Activated CD4-positive, alpha-beta memory T cell treated with anti-CD3 and anti-CD28 coated beads for 36 hours (primary cell): ENCODE measurements at regions not wholly inside any gene's neighbourhood (a gene's known extent, or its start where the extent isn't known, plus 50 kb on each side); places are given as distances from the start of the nearest gene placed in this dataset.
A peak's percentile ranks its signal among the peaks of the same experiment; 100 is the strongest.

ENCODE experiments used
- CTCF ChIA-PET: fragments of 350-600 bp; sonication (Branson Sonifier 250); formaldehyde crosslinking; loops from one replicate; lab custom pipeline; 2021; ENCODE audit warnings: antibody characterized with exemption, inconsistent platforms; lab: Charles Lee
- POLR2A ChIA-PET: fragments of 350-600 bp; sonication (Branson Sonifier 250); formaldehyde crosslinking; loops from one replicate; lab custom pipeline; 2021; ENCODE audit warnings: antibody characterized with exemption; lab: Charles Lee
- DNase-seq: peaks from one replicate; pipeline ENCODE4 v3.0.0-alpha.2; 2020
- H3K27ac Mint-ChIP-seq: one replicate; pipeline ENCODE4 v1.8.0; 2021; ENCODE audit warnings: mixed read lengths
- H3K27me3 Mint-ChIP-seq: one replicate; pipeline ENCODE4 v1.8.0; 2021; ENCODE audit warnings: mixed read lengths
- H3K36me3 Mint-ChIP-seq: one replicate; pipeline ENCODE4 v1.8.0; 2021; ENCODE audit warnings: mixed read lengths
- H3K4me1 Mint-ChIP-seq: one replicate; pipeline ENCODE4 v1.8.0; 2021; ENCODE audit warnings: low read depth, mixed read lengths
- H3K4me3 Mint-ChIP-seq: one replicate; pipeline ENCODE4 v1.8.0; 2021; ENCODE audit warnings: mild to moderate bottlenecking, mixed read lengths
- H3K9me3 Mint-ChIP-seq: one replicate; pipeline ENCODE4 v1.8.0; 2021; ENCODE audit warnings: mixed read lengths
- intact Hi-C: fragments of 100-400 bp; cut with micrococcal nuclease; formaldehyde crosslinking; loops from one replicate; pipeline ENCODE4 v1.15.1; 2023

DNA sequence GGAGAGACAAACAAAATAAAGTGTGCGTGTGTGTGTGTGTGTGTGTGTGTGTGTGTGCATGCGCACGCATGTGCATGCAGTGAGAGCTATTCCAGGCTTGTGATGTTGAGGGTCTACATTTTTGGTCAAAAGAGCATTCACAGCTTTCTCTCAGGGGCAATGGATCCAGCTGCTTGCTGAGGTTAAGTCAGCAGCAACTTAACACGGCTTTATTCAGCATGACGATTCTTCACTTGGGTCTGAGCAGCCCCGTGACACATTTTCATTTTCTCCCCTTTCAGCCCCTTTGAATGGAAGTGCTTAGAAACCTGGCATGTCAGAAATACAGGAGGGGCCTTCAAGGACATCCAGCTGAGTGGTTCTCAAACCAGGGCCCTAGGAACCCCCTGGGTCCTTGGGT is 66.4 kb upstream of the MED9 start:
- no peak overlapping the region for H3K4me3 Mint-ChIP-seq
- POLR2A ChIA-PET: no interaction called here
- CTCF ChIA-PET: interaction anchor here (2.7 kb wide), 1 partner anchor 19 kb away, joined by 8 read pairs; no protein-coding TSS in a partner anchor

DNA sequence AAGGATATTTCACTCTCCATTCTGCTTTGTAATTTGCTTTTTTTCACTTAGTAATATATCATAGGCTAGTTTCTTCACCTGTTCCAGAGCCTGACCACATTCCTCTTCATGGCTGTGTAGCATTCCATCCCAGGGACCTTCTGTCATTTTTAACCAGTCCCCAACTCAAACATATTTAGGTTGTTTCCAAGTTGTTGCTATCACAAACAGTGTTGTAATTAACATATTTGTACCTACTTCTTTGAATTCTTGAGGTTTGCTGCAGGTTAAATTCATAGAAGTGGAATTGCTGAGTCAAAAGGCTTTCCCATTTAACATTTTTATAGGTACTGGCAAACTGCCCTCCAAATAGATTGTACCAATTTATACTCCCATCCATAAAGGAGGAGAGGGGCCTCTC is 65.1 kb upstream of the MED9 start:
- intact Hi-C loops: no loop called here
- Mint-ChIP-seq H3K27me3 (peaks cover 8% of the 10 kb centered on the region), H3K9me3 (no peaks in the 10 kb centered on the region), H3K36me3 (no peaks in the 10 kb centered on the region), H3K27ac (no peak overlapping the region), H3K4me1 (peaks cover 32% of the 10 kb centered on the region), H3K4me3 (no peak overlapping the region)
- DNase-seq: no peak
- ChIA-PET CTCF (no interaction called here), POLR2A (no interaction called here)

More for the DNA sequence above, 66.4 kb upstream of the MED9 start:
- H3K4me1 Mint-ChIP-seq: peaks cover 25% of the 10 kb centered on the region
- intact Hi-C loops: no loop called here
- peaks cover 8% of the 10 kb centered on the region for H3K27me3 Mint-ChIP-seq
- no peaks in the 10 kb centered on the region for H3K36me3 Mint-ChIP-seq
- no peaks in the 10 kb centered on the region for H3K9me3 Mint-ChIP-seq
- no peak for DNase-seq
- no peak overlapping the region for H3K27ac Mint-ChIP-seq

GRCh38 chr17:17412326-17412725 is 64.5 kb upstream of the MED9 start:
- Mint-ChIP-seq H3K9me3 (no peaks in the 10 kb centered on the region), H3K27me3 (peaks cover 8% of the 10 kb centered on the region), H3K4me3 (no peak overlapping the region), H3K4me1 (peaks cover 34% of the 10 kb centered on the region), H3K27ac (no peak overlapping the region), H3K36me3 (no peaks in the 10 kb centered on the region)
- intact Hi-C loops: no loop called here
- ChIA-PET CTCF (no interaction called here), POLR2A (no interaction called here)
- no peak for DNase-seq

DNA sequence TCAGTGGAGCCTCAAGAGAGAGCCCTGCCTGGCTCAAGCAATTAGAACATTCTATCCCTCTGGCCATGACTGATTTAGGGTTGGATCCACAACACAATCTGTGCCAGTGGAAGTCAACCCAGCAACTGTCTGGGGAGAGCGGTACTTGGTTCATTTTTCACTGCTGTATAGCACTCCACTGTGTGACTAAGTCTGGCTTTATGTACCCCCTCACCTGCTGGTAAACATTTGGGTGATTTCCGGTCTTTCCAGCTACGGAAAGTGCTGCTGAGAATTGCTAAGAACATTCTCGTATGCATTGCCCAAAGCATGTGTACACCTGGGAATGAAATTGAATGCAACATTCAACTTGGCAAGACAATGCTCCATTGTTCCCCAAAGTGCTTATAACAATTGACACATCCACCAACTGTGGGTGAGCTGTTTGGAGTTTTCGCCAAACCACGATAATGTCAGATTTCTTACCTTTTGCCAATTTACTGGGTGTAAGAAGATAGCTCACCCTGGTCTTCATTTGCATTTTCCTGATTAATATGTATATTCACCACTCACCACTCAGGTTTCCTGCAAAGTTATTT is 63.5 kb upstream of the MED9 start:
- intact Hi-C loops: no loop called here
- Mint-ChIP-seq H3K27ac (no peak overlapping the region), H3K27me3 (peaks cover 8% of the 10 kb centered on the region), H3K9me3 (no peaks in the 10 kb centered on the region), H3K4me1 (peaks cover 29% of the 10 kb centered on the region), H3K4me3 (no peak overlapping the region), H3K36me3 (no peaks in the 10 kb centered on the region)
- CTCF ChIA-PET: no interaction called here
- POLR2A ChIA-PET: no interaction called here
- DNase-seq: no peak

- peaks cover 27% of the 10 kb centered on the region for H3K4me1 Mint-ChIP-seq
- ChIA-PET CTCF (no interaction called here), POLR2A (no interaction called here)
- no peak overlapping the region for H3K4me3 Mint-ChIP-seq
- no peaks in the 10 kb centered on the region for H3K36me3 Mint-ChIP-seq
- no peaks in the 10 kb centered on the region for H3K9me3 Mint-ChIP-seq
- intact Hi-C loops: no loop called here
- no peak for DNase-seq
- H3K27me3 Mint-ChIP-seq: peaks cover 8% of the 10 kb centered on the region
- no peak overlapping the region for H3K27ac Mint-ChIP-seq
Measured at GRCh38 chr17:17413821-17414220, 63.0 kb upstream of the MED9 start.

DNA sequence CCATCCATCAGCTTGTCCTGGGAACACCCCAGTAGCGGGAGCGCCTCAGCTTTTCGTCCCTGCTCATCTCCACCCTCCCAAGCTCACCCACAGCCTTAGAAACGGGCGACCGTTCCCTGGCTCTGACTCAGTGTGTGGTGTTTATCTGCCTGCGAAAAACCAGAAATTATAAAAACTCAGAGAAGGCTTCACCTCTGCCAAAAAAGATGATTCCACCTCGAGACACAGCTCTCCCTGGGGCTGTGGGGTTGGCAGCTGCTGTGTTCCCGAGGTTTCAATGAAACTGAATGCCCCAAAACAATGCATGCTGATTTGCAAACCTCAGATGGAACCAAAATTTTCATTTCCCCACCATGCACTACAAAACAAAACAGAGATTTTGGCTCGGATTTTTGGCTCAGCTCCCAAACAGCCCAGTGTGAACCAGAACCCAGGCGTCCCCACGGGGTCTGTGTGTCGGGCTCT is 62.4 kb upstream of the MED9 start:
- no peak overlapping the region for H3K4me3 Mint-ChIP-seq
- peaks cover 23% of the 10 kb centered on the region for H3K4me1 Mint-ChIP-seq
- DNase-seq: no peak
- intact Hi-C loops: no loop called here
- no peaks in the 10 kb centered on the region for H3K36me3 Mint-ChIP-seq
- no peaks in the 10 kb centered on the region for H3K9me3 Mint-ChIP-seq
- H3K27ac Mint-ChIP-seq: no peak overlapping the region
- H3K27me3 Mint-ChIP-seq: peaks cover 8% of the 10 kb centered on the region
- ChIA-PET CTCF (no interaction called here), POLR2A (no interaction called here)

DNA sequence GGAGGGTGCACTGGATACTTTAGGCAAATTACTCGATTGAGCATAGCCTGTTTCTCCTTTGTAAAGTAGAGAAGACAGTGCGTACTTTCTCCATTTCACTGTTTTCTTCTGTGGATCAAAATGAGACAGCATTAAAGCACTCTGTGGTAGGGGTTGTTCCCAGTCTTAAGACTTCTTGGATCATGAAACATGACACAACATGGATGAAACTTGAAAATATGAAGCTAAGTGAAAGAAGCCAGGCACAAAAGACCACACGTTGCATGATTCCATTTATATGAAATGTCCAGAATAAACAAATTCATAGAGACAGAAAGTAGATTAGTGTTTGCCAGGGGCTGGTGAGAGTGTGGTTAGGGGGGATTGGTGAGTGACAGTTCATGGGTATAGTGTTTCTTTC is 61.8 kb upstream of the MED9 start:
- ChIA-PET POLR2A (no interaction called here), CTCF (no interaction called here)
- intact Hi-C loops: loop anchor here (1.0 kb wide), 1 partner anchor 33 kb away; no protein-coding TSS in a partner anchor
- Mint-ChIP-seq H3K27me3 (peaks cover 8% of the 10 kb centered on the region), H3K27ac (no peak overlapping the region), H3K9me3 (no peaks in the 10 kb centered on the region), H3K4me1 (peaks cover 23% of the 10 kb centered on the region), H3K4me3 (no peak overlapping the region), H3K36me3 (no peaks in the 10 kb centered on the region)
- no peak for DNase-seq

DNA sequence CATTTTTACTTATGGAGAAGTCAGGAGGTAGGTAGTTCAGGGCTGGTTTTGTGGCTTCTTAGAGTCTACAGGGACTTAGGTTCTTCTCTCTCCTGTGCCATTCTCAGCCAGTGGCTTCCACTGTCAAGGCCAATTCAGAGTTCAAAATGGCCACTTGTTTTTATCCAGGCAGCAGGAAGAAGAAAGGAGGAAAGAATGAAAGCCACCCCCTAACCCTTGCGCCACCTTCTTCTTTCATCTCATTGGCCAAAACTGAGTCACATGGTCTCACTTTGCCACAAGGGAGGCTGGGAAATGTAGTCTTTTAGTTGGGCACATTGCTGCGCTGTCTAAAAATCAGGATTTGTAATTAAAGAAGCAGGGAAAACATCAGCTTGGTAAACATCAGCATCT is 60.8 kb upstream of the MED9 start:
- no peaks in the 10 kb centered on the region for H3K9me3 Mint-ChIP-seq
- peak; percentile 51 for DNase-seq
- no peak overlapping the region for H3K4me3 Mint-ChIP-seq
- POLR2A ChIA-PET: no interaction called here
- H3K36me3 Mint-ChIP-seq: no peaks in the 10 kb centered on the region
- intact Hi-C loops: loop anchor here (1.0 kb wide), 1 partner anchor 8 kb away; no protein-coding TSS in a partner anchor
- peak overlapping the region; percentile 79 for H3K27ac Mint-ChIP-seq
- CTCF ChIA-PET: no interaction called here
- peaks cover 8% of the 10 kb centered on the region for H3K27me3 Mint-ChIP-seq
- peaks cover 23% of the 10 kb centered on the region for H3K4me1 Mint-ChIP-seq

- peaks cover 6% of the 10 kb centered on the region for H3K27me3 Mint-ChIP-seq
- H3K36me3 Mint-ChIP-seq: no peaks in the 10 kb centered on the region
- H3K4me1 Mint-ChIP-seq: peaks cover 21% of the 10 kb centered on the region
- H3K27ac Mint-ChIP-seq: peak overlapping the region; percentile 79
- H3K4me3 Mint-ChIP-seq: no peak overlapping the region
- POLR2A ChIA-PET: no interaction called here
- intact Hi-C loops: loop anchor here (1.0 kb wide), 1 partner anchor 8 kb away; no protein-coding TSS in a partner anchor
- CTCF ChIA-PET: no interaction called here
- H3K9me3 Mint-ChIP-seq: no peaks in the 10 kb centered on the region
- DNase-seq: peak; percentile 70
Measured at GRCh38 chr17:17416400-17417360, 60.1 kb upstream of the MED9 start.

- DNase-seq: no peak
- Mint-ChIP-seq H3K9me3 (no peaks in the 10 kb centered on the region), H3K4me1 (peaks cover 17% of the 10 kb centered on the region), H3K27me3 (peaks cover 4% of the 10 kb centered on the region), H3K36me3 (no peaks in the 10 kb centered on the region), H3K27ac (no peak overlapping the region), H3K4me3 (no peak overlapping the region)
- intact Hi-C loops: no loop called here
- ChIA-PET POLR2A (no interaction called here), CTCF (no interaction called here)
Measured at GRCh38 chr17:17417718-17418181, 59.0 kb upstream of the MED9 start.

- Mint-ChIP-seq H3K27ac (no peak overlapping the region), H3K9me3 (no peaks in the 10 kb centered on the region), H3K4me1 (peaks cover 17% of the 10 kb centered on the region), H3K4me3 (no peak overlapping the region), H3K36me3 (peaks cover 2% of the 10 kb centered on the region), H3K27me3 (no peaks in the 10 kb centered on the region)
- ChIA-PET CTCF (no interaction called here), POLR2A (no interaction called here)
- intact Hi-C loops: no loop called here
- DNase-seq: no peak
Measured at GRCh38 chr17:17419166-17419565, 57.6 kb upstream of the MED9 start.

- Mint-ChIP-seq H3K4me3 (no peak overlapping the region), H3K4me1 (peaks cover 17% of the 10 kb centered on the region), H3K27ac (no peak overlapping the region), H3K27me3 (no peaks in the 10 kb centered on the region), H3K9me3 (peaks cover under 1% of the 10 kb centered on the region), H3K36me3 (peaks cover 2% of the 10 kb centered on the region)
- ChIA-PET POLR2A (no interaction called here), CTCF (no interaction called here)
- DNase-seq: no peak
- intact Hi-C loops: no loop called here
Measured at GRCh38 chr17:17419631-17420030, 57.2 kb upstream of the MED9 start.
